ENCODE measurements at regions not wholly inside any gene's neighbourhood (a gene's known extent, or its start where the extent isn't known, plus 50 kb on each side); places are given as distances from the start of the nearest gene placed in this dataset.

DNA sequence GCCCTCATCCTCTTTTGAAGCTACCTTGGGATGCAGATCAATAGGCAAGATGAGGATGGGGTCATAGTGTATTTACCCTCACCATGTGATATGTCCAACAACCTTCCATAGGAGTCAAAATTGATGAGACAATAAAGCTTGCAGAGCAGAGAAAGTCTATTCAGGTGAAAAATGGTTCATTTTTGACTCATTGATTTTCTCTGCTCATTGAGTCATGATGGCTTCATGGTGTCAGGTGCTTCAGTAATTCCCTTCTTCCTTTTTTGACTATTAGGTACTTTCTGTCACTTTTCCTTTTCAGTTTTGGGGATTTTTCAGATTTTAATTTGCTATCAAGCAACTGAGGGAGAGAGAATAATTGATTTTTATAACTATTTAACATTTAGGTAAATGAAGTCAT is 55.9 kb upstream of the IL2 start:
- no peak for DNase-seq

DNA sequence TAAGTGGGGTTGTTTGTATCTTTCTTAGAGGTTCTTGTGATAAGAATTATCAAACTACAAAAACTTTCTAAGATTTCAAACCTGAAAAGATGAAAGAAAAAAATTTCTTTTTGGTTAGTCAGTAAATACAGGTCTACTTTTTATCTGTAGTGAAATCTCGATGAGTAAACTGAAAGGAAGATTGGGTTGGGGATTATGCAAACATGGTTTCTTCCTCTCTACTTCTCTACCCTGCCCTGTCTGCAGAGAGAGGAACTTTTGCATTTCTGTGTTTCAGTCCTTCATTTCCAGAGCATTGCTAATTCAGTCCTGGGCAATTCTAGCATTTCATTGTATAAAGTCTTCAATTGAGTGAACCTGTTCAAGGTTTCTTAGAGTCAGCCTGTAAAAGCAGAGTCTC is 51.6 kb upstream of the IL2 start:
- no peak for DNase-seq

Measured in activated CD4-positive, alpha-beta T cell treated with anti-CD3 and anti-CD28 coated beads, Interleukin-2, amount 50 U/mL, for 48 hours (primary cell).